HG03354 (cell line): ENCODE measurements at regions not wholly inside any gene's neighbourhood (a gene's known extent, or its start where the extent isn't known, plus 50 kb on each side); places are given as distances from the start of the nearest gene placed in this dataset.
"Not testable (repeated sequence)": the region's sequence is repeated elsewhere in the genome, so short reads cannot be mapped to it uniquely, and the experiment has no call there.

ENCODE experiments used
- ATAC-seq: cut with Tn5 transposase; IDR thresholded peaks from one replicate; pipeline ENCODE4 v1.9.1; 2021; ENCODE audit warnings: mild to moderate bottlenecking; ENCODE audit not compliant: unreplicated experiment, poor library complexity, severe bottlenecking

- ATAC-seq: no peak
Measured at GRCh38 chr14:105982664-105983063, 456.3 kb downstream of the TMEM121 start.

- ATAC-seq: no peak
Measured at GRCh38 chr14:105986894-105987284, 460.5 kb downstream of the TMEM121 start.

GRCh38 chr14:105987563-105987962, 461.2 kb downstream of the TMEM121 start:
- ATAC-seq: no peak

GRCh38 chr14:105989566-105990302, 463.4 kb downstream of the TMEM121 start:
- no peak for ATAC-seq

- ATAC-seq: not testable (repeated sequence)
Measured at GRCh38 chr14:105991677-105992076, 465.3 kb downstream of the TMEM121 start.

GRCh38 chr14:105993814-105994213, 467.4 kb downstream of the TMEM121 start:
- ATAC-seq: no peak

GRCh38 chr14:105995011-105995710, 468.8 kb downstream of the TMEM121 start:
- not testable (repeated sequence) for ATAC-seq

GRCh38 chr14:105998597-105998996, 472.2 kb downstream of the TMEM121 start:
- ATAC-seq: not testable (repeated sequence)

GRCh38 chr14:105999361-106000028, 473.1 kb downstream of the TMEM121 start:
- peak; percentile 81 for ATAC-seq

GRCh38 chr14:106000029-106000511, 473.7 kb downstream of the TMEM121 start:
- peak; percentile 53 for ATAC-seq

- not testable (repeated sequence) for ATAC-seq
Measured at GRCh38 chr14:106001277-106001676, 474.9 kb downstream of the TMEM121 start.

- no peak for ATAC-seq
Measured at GRCh38 chr14:106003351-106003750, 477.0 kb downstream of the TMEM121 start.

- ATAC-seq: not testable (repeated sequence)
Measured at GRCh38 chr14:106004937-106005795, 478.8 kb downstream of the TMEM121 start.

GRCh38 chr14:106006043-106006442, 479.7 kb downstream of the TMEM121 start:
- not testable (repeated sequence) for ATAC-seq

- not testable (repeated sequence) for ATAC-seq
Measured at GRCh38 chr14:106006716-106007115, 480.3 kb downstream of the TMEM121 start.

- no peak for ATAC-seq
Measured at GRCh38 chr14:106010783-106011182, 484.4 kb downstream of the TMEM121 start.

- ATAC-seq: not testable (repeated sequence)
Measured at GRCh38 chr14:106011631-106012360, 485.4 kb downstream of the TMEM121 start.

GRCh38 chr14:106012361-106012725, 486.0 kb downstream of the TMEM121 start:
- ATAC-seq: not testable (repeated sequence)

- ATAC-seq: no peak
Measured at GRCh38 chr14:106013879-106014376, 487.5 kb downstream of the TMEM121 start.
